HCT116 (cell line): ENCODE measurements at regions not wholly inside any gene's neighbourhood (a gene's known extent, or its start where the extent isn't known, plus 50 kb on each side); places are given as distances from the start of the nearest gene placed in this dataset.

ENCODE experiments used
- ATAC-seq: fragments of 200-7000 bp; cut with Tn5 transposase; 2 replicates; pipeline ENCODE4 v1.9.1; 2020; ENCODE audit warnings: mild to moderate bottlenecking, moderate library complexity
- BruUV-seq: library from RNA; stranded (reverse); fragments of 400-500 nt; replicated peaks from 2 replicates; lab custom pipeline; 2021; lab: Mats Ljungman, UMichigan
- CTCF ChIA-PET: fragments of 300-600 bp; sonication (Branson Sonifier 250); formaldehyde crosslinking; loops from one replicate; lab custom pipeline; 2021; ENCODE audit warnings: antibody characterized with exemption; lab: Charles Lee
- POLR2A ChIA-PET: fragments of 300-600, 350-600 bp; sonication (Branson Sonifier 250); formaldehyde crosslinking; loops from one replicate; lab custom pipeline; 2021; ENCODE audit warnings: antibody characterized with exemption; lab: Charles Lee
- RAD21 ChIA-PET, 2 experiments: fragments of 300-600 bp; sonication (Branson Sonifier 250); formaldehyde crosslinking; loops; one replicate each; lab custom pipeline; 2023; ENCODE audit warnings: low total read pairs in 2 of 2; ENCODE audit not compliant: uncharacterized antibody in 2 of 2, unreplicated experiment in 2 of 2, low non-redundant PET in 1 of 2; lab: Charles Lee
- DNase-seq: peaks from one replicate; pipeline ENCODE4 v3.0.0-alpha.2; 2010; ENCODE audit warnings: low read depth, low spot score
- H2AFZ ChIP-seq: fragments of 200-600 bp; shearing (Covaris generic), sonication (generic); 2 replicates; pipeline ENCODE4 v1.6.1; 2017; ENCODE audit warnings: low read depth, mixed run types, mixed read lengths, antibody characterized with exemption, low read length; ENCODE audit not compliant: poor library complexity, severe bottlenecking
- H3K27ac ChIP-seq: 2 replicates; pipeline ENCODE4 v1.5.1; 2012; ENCODE audit warnings: low read depth, low read length
- H3K27me3 ChIP-seq: fragments of 200-600 bp; sonication (generic); 2 replicates; pipeline ENCODE4 v1.6.1; 2016; ENCODE audit warnings: mixed run types, low read length, mixed read lengths; ENCODE audit not compliant: insufficient read depth
- H3K36me3 ChIP-seq, 2 experiments: fragments of 200-500 bp in 1 of 2; fragments of 200-600 bp in 1 of 2; sonication (Bioruptor generic) in 1 of 2; sonication (generic) in 1 of 2; 2 replicates each; pipeline versions ENCODE4 v1.5.1 to v1.6.1; 2014 to 2016; ENCODE audit warnings: low read length in 2 of 2, inconsistent platforms in 1 of 2, mixed read lengths in 1 of 2, mixed run types in 1 of 2; ENCODE audit not compliant: insufficient read depth in 2 of 2, control insufficient read depth in 1 of 2
- H3K4me1 ChIP-seq, 2 experiments: fragments of 200-600 bp in 1 of 2; sonication (generic) in 1 of 2; 2 replicates each; pipeline versions ENCODE4 v1.5.1 to v1.6.1; 2012 to 2017; ENCODE audit warnings: low read length in 2 of 2, inconsistent platforms in 1 of 2, mild to moderate bottlenecking in 1 of 2, mixed read lengths in 1 of 2, mixed run types in 1 of 2, moderate library complexity in 1 of 2; ENCODE audit not compliant: insufficient read depth in 2 of 2, control insufficient read depth in 1 of 2
- H3K4me2 ChIP-seq: fragments of 200-600 bp; sonication (generic); 2 replicates; pipeline ENCODE4 v1.6.1; 2017; ENCODE audit warnings: mixed run types, low read length, mixed read lengths
- H3K4me3 ChIP-seq, 2 experiments: fragments of 200-600 bp in 1 of 2; sonication (generic) in 1 of 2; replicated peaks in 1 of 2; 2 replicates each; pipeline ENCODE4 v1.5.1; 2011 to 2016; ENCODE audit warnings: low read length in 2 of 2, control low read depth in 1 of 2, low read depth in 1 of 2, mild to moderate bottlenecking in 1 of 2, mixed read lengths in 1 of 2, mixed run types in 1 of 2
- H3K79me2 ChIP-seq: fragments of 200-600 bp; sonication (generic); 2 replicates; pipeline ENCODE4 v1.6.1; 2017; ENCODE audit warnings: mild to moderate bottlenecking, mixed run types, low read length, moderate library complexity, mixed read lengths; ENCODE audit not compliant: insufficient read depth
- H3K9ac ChIP-seq: fragments of 200-600 bp; sonication (generic); 2 replicates; pipeline ENCODE4 v1.6.1; 2016; ENCODE audit warnings: low read length, mixed read lengths
- H3K9me2 ChIP-seq: fragments of 200-600 bp; sonication (generic), shearing (Covaris generic); 2 replicates; pipeline ENCODE4 v1.6.1; 2017; ENCODE audit warnings: mixed run types, mild to moderate bottlenecking, moderate library complexity; ENCODE audit not compliant: insufficient read depth
- H3K9me3 ChIP-seq, 2 experiments: fragments of 200-500 bp in 1 of 2; fragments of 200-600 bp in 1 of 2; sonication (Bioruptor generic) in 1 of 2; sonication (generic) in 1 of 2; 2 replicates each; pipeline ENCODE4 v1.6.1; 2014 to 2017; ENCODE audit warnings: low read length in 2 of 2, mixed read lengths in 2 of 2, inconsistent platforms in 1 of 2, low read depth in 1 of 2, mild to moderate bottlenecking in 1 of 2, mixed run types in 1 of 2, moderate library complexity in 1 of 2; ENCODE audit not compliant: control insufficient read depth in 1 of 2, insufficient read depth in 1 of 2
- H4K20me1 ChIP-seq: fragments of 200-600 bp; sonication (generic), shearing (Covaris generic); 2 replicates; pipeline ENCODE4 v1.6.1; 2017; ENCODE audit warnings: mixed run types, mild to moderate bottlenecking, moderate library complexity; ENCODE audit not compliant: insufficient read depth
- CTCF ChIP-seq, 3 experiments: fragments of 200-600 bp in 1 of 3; sonication (generic) in 1 of 3; IDR thresholded peaks in 2 of 3; conservative IDR thresholded peaks in 1 of 3; 2 replicates each; pipeline ENCODE4 v1.5.1; 2012 to 2017; ENCODE audit warnings: low read depth in 2 of 3, low read length in 2 of 3, antibody characterized with exemption in 1 of 3, borderline replicate concordance in 1 of 3, control low read depth in 1 of 3, mild to moderate bottlenecking in 1 of 3, mixed read lengths in 1 of 3, mixed run types in 1 of 3, moderate library complexity in 1 of 3; ENCODE audit not compliant: insufficient read depth in 1 of 3
- EZH2 ChIP-seq: fragments of 200-600 bp; sonication (generic); IDR thresholded peaks from 2 replicates; pipeline ENCODE4 v1.6.1; 2017; ENCODE audit warnings: antibody characterized with exemption, mixed run types
- REST ChIP-seq: IDR thresholded peaks from 2 replicates; pipeline ENCODE4 v1.6.1; 2012; ENCODE audit warnings: low read depth
- SIN3A ChIP-seq: IDR thresholded peaks from 2 replicates; pipeline ENCODE4 v1.6.1; 2012; ENCODE audit warnings: low read depth
- SRF ChIP-seq: IDR thresholded peaks from 2 replicates; pipeline ENCODE4 v1.6.1; 2012; ENCODE audit warnings: low read depth
- intact Hi-C: fragments of 100-400 bp; cut with micrococcal nuclease; formaldehyde crosslinking; loops from 2 replicates; pipeline ENCODE4 v1.10.0; 2022

GRCh38 chr1:188228623-188229022 is 1399.9 kb downstream of the PLA2G4A start:
- Histone ChIP-seq H3K27me3 (no peaks in the 10 kb centered on the region), H3K4me2 (no peak overlapping the region), H3K4me3 (no peak overlapping the region), H3K79me2 (no peaks in the 10 kb centered on the region), H3K27ac (no peak overlapping the region), H3K36me3 (no peaks in the 10 kb centered on the region), H3K9me3 (no peaks in the 10 kb centered on the region), H3K9me2 (no peaks in the 10 kb centered on the region), H3K4me1 (no peaks in the 10 kb centered on the region), H3K9ac (no peak overlapping the region), H2AFZ (no peak overlapping the region), H4K20me1 (no peaks in the 10 kb centered on the region)
- TF ChIP-seq REST, result peak; percentile 27
- TF ChIP-seq CTCF (IDR thresholded peaks at IDR 0.05 in 2 of 3, conservative IDR thresholded peaks at IDR 0.05 in 1 of 3; ENCODE audit: borderline replicate concordance in 1 of 3, insufficient read depth in 1 of 3, low read depth in 2 of 3, low read length in 2 of 3), result no peak
- TF ChIP-seq SRF, result no peak
- TF ChIP-seq SIN3A, result no peak
- TF ChIP-seq EZH2, result no peak
- no peak for ATAC-seq
- intact Hi-C loops, result no loop called here
- no TSS peak for BruUV-seq
- no peak for DNase-seq
- CTCF ChIA-PET, result no interaction called here
- POLR2A ChIA-PET, result no interaction called here
- RAD21 ChIA-PET, result no interaction called here
